ENCODE measurements at regions not wholly inside any gene's neighbourhood (a gene's known extent, or its start where the extent isn't known, plus 50 kb on each side); places are given as distances from the start of the nearest gene placed in this dataset.

DNA sequence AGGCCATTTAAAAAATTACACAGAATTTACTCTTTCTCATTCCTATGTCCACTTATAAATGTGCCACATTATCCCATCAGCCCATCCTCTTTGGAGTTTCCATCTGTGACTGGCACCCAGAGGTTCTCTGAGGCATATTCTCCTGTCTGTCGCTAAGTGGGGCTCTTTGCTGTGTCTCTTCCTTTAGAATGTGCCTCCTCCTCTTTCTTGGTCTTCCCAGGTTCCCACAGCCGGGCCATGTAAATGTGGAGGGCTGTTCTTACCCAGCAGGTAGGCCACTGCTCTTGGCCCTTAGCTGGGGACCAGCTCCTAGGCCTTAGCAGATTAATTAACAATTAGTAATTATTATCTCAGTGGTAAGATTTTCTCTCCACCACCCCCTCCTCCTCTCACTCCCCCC lies 167.0 kb downstream of the INSIG2 start (continued):
- TF ChIP-seq, protein P1, sequence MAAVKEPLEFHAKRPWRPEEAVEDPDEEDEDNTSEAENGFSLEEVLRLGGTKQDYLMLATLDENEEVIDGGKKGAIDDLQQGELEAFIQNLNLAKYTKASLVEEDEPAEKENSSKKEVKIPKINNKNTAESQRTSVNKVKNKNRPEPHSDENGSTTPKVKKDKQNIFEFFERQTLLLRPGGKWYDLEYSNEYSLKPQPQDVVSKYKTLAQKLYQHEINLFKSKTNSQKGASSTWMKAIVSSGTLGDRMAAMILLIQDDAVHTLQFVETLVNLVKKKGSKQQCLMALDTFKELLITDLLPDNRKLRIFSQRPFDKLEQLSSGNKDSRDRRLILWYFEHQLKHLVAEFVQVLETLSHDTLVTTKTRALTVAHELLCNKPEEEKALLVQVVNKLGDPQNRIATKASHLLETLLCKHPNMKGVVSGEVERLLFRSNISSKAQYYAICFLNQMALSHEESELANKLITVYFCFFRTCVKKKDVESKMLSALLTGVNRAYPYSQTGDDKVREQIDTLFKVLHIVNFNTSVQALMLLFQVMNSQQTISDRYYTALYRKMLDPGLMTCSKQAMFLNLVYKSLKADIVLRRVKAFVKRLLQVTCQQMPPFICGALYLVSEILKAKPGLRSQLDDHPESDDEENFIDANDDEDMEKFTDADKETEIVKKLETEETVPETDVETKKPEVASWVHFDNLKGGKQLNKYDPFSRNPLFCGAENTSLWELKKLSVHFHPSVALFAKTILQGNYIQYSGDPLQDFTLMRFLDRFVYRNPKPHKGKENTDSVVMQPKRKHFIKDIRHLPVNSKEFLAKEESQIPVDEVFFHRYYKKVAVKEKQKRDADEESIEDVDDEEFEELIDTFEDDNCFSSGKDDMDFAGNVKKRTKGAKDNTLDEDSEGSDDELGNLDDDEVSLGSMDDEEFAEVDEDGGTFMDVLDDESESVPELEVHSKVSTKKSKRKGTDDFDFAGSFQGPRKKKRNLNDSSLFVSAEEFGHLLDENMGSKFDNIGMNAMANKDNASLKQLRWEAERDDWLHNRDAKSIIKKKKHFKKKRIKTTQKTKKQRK (IDR thresholded peaks at IDR 0.05; ENCODE audit: low read depth, low read length), result no peak
- TF ChIP-seq IKZF1 (conservative IDR thresholded peaks at IDR 0.05), result no peak
- no peak for TF ChIP-seq RAD51 (IDR thresholded peaks at IDR 0.05)
- TF ChIP-seq, protein P2, sequence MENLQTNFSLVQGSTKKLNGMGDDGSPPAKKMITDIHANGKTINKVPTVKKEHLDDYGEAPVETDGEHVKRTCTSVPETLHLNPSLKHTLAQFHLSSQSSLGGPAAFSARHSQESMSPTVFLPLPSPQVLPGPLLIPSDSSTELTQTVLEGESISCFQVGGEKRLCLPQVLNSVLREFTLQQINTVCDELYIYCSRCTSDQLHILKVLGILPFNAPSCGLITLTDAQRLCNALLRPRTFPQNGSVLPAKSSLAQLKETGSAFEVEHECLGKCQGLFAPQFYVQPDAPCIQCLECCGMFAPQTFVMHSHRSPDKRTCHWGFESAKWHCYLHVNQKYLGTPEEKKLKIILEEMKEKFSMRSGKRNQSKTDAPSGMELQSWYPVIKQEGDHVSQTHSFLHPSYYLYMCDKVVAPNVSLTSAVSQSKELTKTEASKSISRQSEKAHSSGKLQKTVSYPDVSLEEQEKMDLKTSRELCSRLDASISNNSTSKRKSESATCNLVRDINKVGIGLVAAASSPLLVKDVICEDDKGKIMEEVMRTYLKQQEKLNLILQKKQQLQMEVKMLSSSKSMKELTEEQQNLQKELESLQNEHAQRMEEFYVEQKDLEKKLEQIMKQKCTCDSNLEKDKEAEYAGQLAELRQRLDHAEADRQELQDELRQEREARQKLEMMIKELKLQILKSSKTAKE (IDR thresholded peaks at IDR 0.05; ENCODE audit: low read depth, poor library complexity, severe bottlenecking), result no peak

DNA sequence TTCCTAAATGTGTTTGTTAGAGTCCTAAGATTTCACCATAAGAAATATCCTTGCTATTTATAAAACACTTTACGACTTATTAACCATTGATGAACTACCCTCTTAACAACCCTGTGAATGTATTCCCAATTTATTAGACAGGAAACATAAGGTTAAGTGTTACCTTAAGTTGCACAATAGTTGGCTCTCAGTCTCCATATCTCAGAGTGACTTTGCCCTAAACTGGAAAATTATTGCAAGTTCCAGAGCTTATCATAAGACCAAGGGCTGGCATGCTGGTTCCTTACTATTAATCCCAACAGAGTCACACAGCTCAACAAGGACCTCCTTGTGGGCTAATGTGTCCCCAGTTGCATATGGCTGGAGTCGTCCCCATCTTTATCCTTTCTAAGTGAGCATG lies 165.8 kb downstream of the INSIG2 start:
- Histone ChIP-seq H3K36me3 (ENCODE audit: control insufficient read depth in 2 of 2, insufficient read depth in 2 of 2, low read length in 1 of 2) (no peaks in the 10 kb centered on the region), H3K79me2 (ENCODE audit: control insufficient read depth, insufficient read depth, low read length) (no peaks in the 10 kb centered on the region), H3K4me2 (ENCODE audit: control insufficient read depth, insufficient read depth) (no peak overlapping the region), H3K4me3 (no peak overlapping the region), H3K27ac (ENCODE audit: control insufficient read depth, insufficient read depth) (no peak overlapping the region), H3K9me3 (replicated peaks; ENCODE audit: control insufficient read depth, insufficient read depth, low read length) (no peaks in the 10 kb centered on the region), H3K27me3 (replicated peaks in 1 of 2; ENCODE audit: control insufficient read depth in 2 of 2, insufficient read depth in 2 of 2, low read length in 1 of 2) (no peaks in the 10 kb centered on the region), H3K4me1 (ENCODE audit: control insufficient read depth, insufficient read depth, low read length) (peaks cover 11% of the 10 kb centered on the region), H2AFZ (ENCODE audit: control insufficient read depth, low read depth, low read length) (no peak overlapping the region), H4K20me1 (ENCODE audit: control insufficient read depth, insufficient read depth) (no peaks in the 10 kb centered on the region), H3K9ac (ENCODE audit: control insufficient read depth, insufficient read depth, low read length) (no peak overlapping the region)
- in situ Hi-C loops (cut with MboI), result no loop called here
- CTCF ChIA-PET, result no interaction called here
- RAD21 ChIA-PET (ENCODE audit: unreplicated experiment), result no interaction called here
- 3% methylated on average over 2 of the region's 2 CpGs for WGBS (ENCODE audit: insufficient coverage, insufficient replicate concordance, low lambda C conversion rate, missing lambda C conversion rate)
- ATAC-seq (no peak), FAIRE-seq (no peak), DNase-seq (ENCODE audit: low read depth, low spot score) (no peak)
- SMC1A ChIA-PET (ENCODE audit: uncharacterized antibody, unreplicated experiment), result no interaction called here
- BruUV-seq (replicated peaks), result no TSS peak
- POLR2A ChIA-PET, result no interaction called here
- intact Hi-C loops (cut with micrococcal nuclease; ENCODE audit: unreplicated experiment), result no loop called here
- TF ChIP-seq, protein P3, sequence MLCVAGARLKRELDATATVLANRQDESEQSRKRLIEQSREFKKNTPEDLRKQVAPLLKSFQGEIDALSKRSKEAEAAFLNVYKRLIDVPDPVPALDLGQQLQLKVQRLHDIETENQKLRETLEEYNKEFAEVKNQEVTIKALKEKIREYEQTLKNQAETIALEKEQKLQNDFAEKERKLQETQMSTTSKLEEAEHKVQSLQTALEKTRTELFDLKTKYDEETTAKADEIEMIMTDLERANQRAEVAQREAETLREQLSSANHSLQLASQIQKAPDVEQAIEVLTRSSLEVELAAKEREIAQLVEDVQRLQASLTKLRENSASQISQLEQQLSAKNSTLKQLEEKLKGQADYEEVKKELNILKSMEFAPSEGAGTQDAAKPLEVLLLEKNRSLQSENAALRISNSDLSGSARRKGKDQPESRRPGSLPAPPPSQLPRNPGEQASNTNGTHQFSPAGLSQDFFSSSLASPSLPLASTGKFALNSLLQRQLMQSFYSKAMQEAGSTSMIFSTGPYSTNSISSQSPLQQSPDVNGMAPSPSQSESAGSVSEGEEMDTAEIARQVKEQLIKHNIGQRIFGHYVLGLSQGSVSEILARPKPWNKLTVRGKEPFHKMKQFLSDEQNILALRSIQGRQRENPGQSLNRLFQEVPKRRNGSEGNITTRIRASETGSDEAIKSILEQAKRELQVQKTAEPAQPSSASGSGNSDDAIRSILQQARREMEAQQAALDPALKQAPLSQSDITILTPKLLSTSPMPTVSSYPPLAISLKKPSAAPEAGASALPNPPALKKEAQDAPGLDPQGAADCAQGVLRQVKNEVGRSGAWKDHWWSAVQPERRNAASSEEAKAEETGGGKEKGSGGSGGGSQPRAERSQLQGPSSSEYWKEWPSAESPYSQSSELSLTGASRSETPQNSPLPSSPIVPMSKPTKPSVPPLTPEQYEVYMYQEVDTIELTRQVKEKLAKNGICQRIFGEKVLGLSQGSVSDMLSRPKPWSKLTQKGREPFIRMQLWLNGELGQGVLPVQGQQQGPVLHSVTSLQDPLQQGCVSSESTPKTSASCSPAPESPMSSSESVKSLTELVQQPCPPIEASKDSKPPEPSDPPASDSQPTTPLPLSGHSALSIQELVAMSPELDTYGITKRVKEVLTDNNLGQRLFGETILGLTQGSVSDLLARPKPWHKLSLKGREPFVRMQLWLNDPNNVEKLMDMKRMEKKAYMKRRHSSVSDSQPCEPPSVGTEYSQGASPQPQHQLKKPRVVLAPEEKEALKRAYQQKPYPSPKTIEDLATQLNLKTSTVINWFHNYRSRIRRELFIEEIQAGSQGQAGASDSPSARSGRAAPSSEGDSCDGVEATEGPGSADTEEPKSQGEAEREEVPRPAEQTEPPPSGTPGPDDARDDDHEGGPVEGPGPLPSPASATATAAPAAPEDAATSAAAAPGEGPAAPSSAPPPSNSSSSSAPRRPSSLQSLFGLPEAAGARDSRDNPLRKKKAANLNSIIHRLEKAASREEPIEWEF (IDR thresholded peaks at IDR 0.05; ENCODE audit: insufficient replicate concordance, low read depth, low read length), result no peak
- TF ChIP-seq GABPA (IDR thresholded peaks at IDR 0.05; ENCODE audit: low read depth), result no peak
- no peak for TF ChIP-seq TCF3 (IDR thresholded peaks at IDR 0.05; ENCODE audit: borderline replicate concordance, insufficient read depth, low read depth, low read length)
- no peak for TF ChIP-seq ZNF217 (IDR thresholded peaks at IDR 0.05)

Data from GM12878 (cell line).